Kidney (tissue), 13 donors: ENCODE measurements at regions not wholly inside any gene's neighbourhood (a gene's known extent, or its start where the extent isn't known, plus 50 kb on each side); places are given as distances from the start of the nearest gene placed in this dataset.

ENCODE experiments used
- DNase-seq, 5 donors: peaks; one replicate each; pipeline ENCODE4 v3.0.0-alpha.2; 2013 to 2020
- FAIRE-seq: peaks from 2 replicates; lab custom pipeline; 2012; peaks lifted over from hg19 to GRCh38; lab: Jason Lieb, UNC
- H3K27ac ChIP-seq, 2 donors: one replicate each; pipeline ENCODE4 v1.7.0; 2013; ENCODE audit warnings: low read depth in 2 of 2, low read length in 2 of 2, inconsistent platforms in 1 of 2
- H3K27me3 ChIP-seq: one replicate; pipeline ENCODE4 v1.7.1; 2013; ENCODE audit warnings: low read length, inconsistent platforms; ENCODE audit not compliant: control insufficient read depth, insufficient read depth
- H3K36me3 ChIP-seq, 3 donors: one replicate each; pipeline versions ENCODE4 v1.7.0 to v1.7.1; 2013; ENCODE audit warnings: low read length in 3 of 3, control low read depth in 1 of 3, inconsistent platforms in 1 of 3; ENCODE audit not compliant: insufficient read depth in 3 of 3, control insufficient read depth in 2 of 3
- H3K4me1 ChIP-seq, 3 donors: one replicate each; pipeline versions ENCODE4 v1.7.0 to v1.7.1; 2013; ENCODE audit warnings: low read length in 3 of 3, inconsistent platforms in 1 of 3, low read depth in 1 of 3; ENCODE audit not compliant: control insufficient read depth in 2 of 3, insufficient read depth in 2 of 3
- H3K4me3 ChIP-seq, 3 donors: one replicate each; pipeline versions ENCODE4 v1.7.0 to v1.8.1; 2013; ENCODE audit warnings: low read length in 3 of 3, control low read depth in 1 of 3, inconsistent platforms in 1 of 3
- H3K9ac ChIP-seq, 3 donors: one replicate each; pipeline versions ENCODE4 v1.7.0 to v1.7.1; 2013; ENCODE audit warnings: low read length in 3 of 3, control low read depth in 1 of 3, inconsistent platforms in 1 of 3
- H3K9me3 ChIP-seq, 3 donors: one replicate each; pipeline versions ENCODE4 v1.7.0 to v1.7.1; 2013; ENCODE audit warnings: low read length in 3 of 3, control low read depth in 1 of 3, inconsistent platforms in 1 of 3; ENCODE audit not compliant: control insufficient read depth in 2 of 3, insufficient read depth in 1 of 3
- CTCF ChIP-seq: IDR thresholded peaks from 3 replicates; pipeline ENCODE4 v1.5.1; 2012; ENCODE audit warnings: mild to moderate bottlenecking, moderate library complexity, borderline replicate concordance; ENCODE audit not compliant: insufficient read depth; ENCODE audit errors: extremely low read depth
- intact Hi-C: fragments of 100-400 bp; cut with DNase I; formaldehyde crosslinking; loops from one replicate; pipeline ENCODE4 v1.11.1; 2022
- donor health status: control.
- donor health status: control.
- donor health status: control.
- donor health status: control.
- donor health status: control.
- donor health status: DM: yes; HTN: yes; CAD: no.
- donor health status: Normal renal cell carcinoma (clear cell type).

GRCh38 chr2:64318476-64318748 is 135.6 kb upstream of the LGALSL start:
- TF ChIP-seq CTCF = no peak
- FAIRE-seq = no peak
- H3K27me3 ChIP-seq = no peaks in the 10 kb centered on the region
- H3K36me3 ChIP-seq = no peaks in the 10 kb centered on the region
- no peak overlapping the region for H3K9ac ChIP-seq
- no peak for DNase-seq
- intact Hi-C loops = loop anchor here (10.0 kb wide), 1 partner anchor 264 kb away; no protein-coding TSS in a partner anchor
- H3K9me3 ChIP-seq = no peaks in the 10 kb centered on the region
- peaks cover 0 to 5% (median 0%) of the 10 kb centered on the region in 3 donors for H3K4me1 ChIP-seq
- H3K4me3 ChIP-seq = no peak overlapping the region
- no peak overlapping the region for H3K27ac ChIP-seq

- no peak for FAIRE-seq
- no peak for TF ChIP-seq CTCF
- no peak overlapping the region for H3K9ac ChIP-seq
- DNase-seq = peak in 1 of 5 donors; percentile 53
- H3K27me3 ChIP-seq = no peaks in the 10 kb centered on the region
- H3K36me3 ChIP-seq = no peaks in the 10 kb centered on the region
- intact Hi-C loops = loop anchor here (10.0 kb wide), 1 partner anchor 265 kb away; no protein-coding TSS in a partner anchor
- no peaks in the 10 kb centered on the region for H3K4me1 ChIP-seq
- no peaks in the 10 kb centered on the region for H3K9me3 ChIP-seq
- no peak overlapping the region for H3K27ac ChIP-seq
- no peak overlapping the region for H3K4me3 ChIP-seq
These were observed 134.1 kb upstream of the LGALSL start for GRCh38 chr2:64319896-64320295.

GRCh38 chr2:64322433-64322832 is 131.5 kb upstream of the LGALSL start:
- no peak for TF ChIP-seq CTCF
- no peaks in the 10 kb centered on the region for H3K27me3 ChIP-seq
- FAIRE-seq (no peak), DNase-seq (no peak)
- no peaks in the 10 kb centered on the region for H3K36me3 ChIP-seq
- H3K27ac ChIP-seq = no peak overlapping the region
- intact Hi-C loops = no loop called here
- no peak overlapping the region for H3K4me3 ChIP-seq
- no peak overlapping the region for H3K9ac ChIP-seq
- no peaks in the 10 kb centered on the region for H3K4me1 ChIP-seq
- H3K9me3 ChIP-seq = no peaks in the 10 kb centered on the region

- no peaks in the 10 kb centered on the region for H3K36me3 ChIP-seq
- intact Hi-C loops = no loop called here
- H3K4me3 ChIP-seq = no peak overlapping the region
These were observed 130.8 kb upstream of the LGALSL start for GRCh38 chr2:64323197-64323596.

More at GRCh38 chr2:64323197-64323596, 130.8 kb upstream of the LGALSL start:
- no peak overlapping the region for H3K9ac ChIP-seq
- FAIRE-seq (no peak), DNase-seq (no peak)
- no peaks in the 10 kb centered on the region for H3K27me3 ChIP-seq
- no peaks in the 10 kb centered on the region for H3K9me3 ChIP-seq
- H3K4me1 ChIP-seq = no peaks in the 10 kb centered on the region
- no peak overlapping the region for H3K27ac ChIP-seq
- no peak for TF ChIP-seq CTCF
